Breast epithelium (tissue), 3 donors: ENCODE measurements at regions not wholly inside any gene's neighbourhood (a gene's known extent, or its start where the extent isn't known, plus 50 kb on each side); places are given as distances from the start of the nearest gene placed in this dataset.

Source experiments
- CTCF ChIP-seq, 3 donors: fragments of 450-650 bp; IDR thresholded peaks; one replicate each; pipeline ENCODE4 v1.5.1; 2016 to 2017; ENCODE audit warnings: antibody characterized with exemption in 3 of 3, mild to moderate bottlenecking in 3 of 3, moderate library complexity in 3 of 3
- POLR2A ChIP-seq: fragments of 450-650 bp; IDR thresholded peaks from one replicate; pipeline ENCODE4 v1.6.1; 2016; ENCODE audit warnings: antibody characterized with exemption, mild to moderate bottlenecking, moderate library complexity
- POLR2AphosphoS5 ChIP-seq, 3 donors: sonication (generic); formaldehyde crosslinking; IDR thresholded peaks; one replicate each; pipeline ENCODE4 v1.6.1; 2017; ENCODE audit warnings: antibody characterized with exemption in 3 of 3

- no peak for TF ChIP-seq CTCF (IDR thresholded peaks at IDR 0.05)
- TF ChIP-seq POLR2AphosphoS5 (IDR thresholded peaks at IDR 0.05) = no peak
- no peak for TF ChIP-seq POLR2A
Measured at GRCh38 chr4:60359746-60360367, 840.3 kb upstream of the ADGRL3 start.
